ENCODE measurements at regions not wholly inside any gene's neighbourhood (a gene's known extent, or its start where the extent isn't known, plus 50 kb on each side); places are given as distances from the start of the nearest gene placed in this dataset.
"Not testable (repeated sequence)": the region's sequence is repeated elsewhere in the genome, so short reads cannot be mapped to it uniquely, and the experiment has no call there.

- DNase-seq = no peak
These were observed 212.4 kb downstream of the OPA1 start for GRCh38 chr3:193805448-193805847.

- no peak for DNase-seq
These were observed 215.3 kb downstream of the OPA1 start for GRCh38 chr3:193808317-193808716.

- no peak for DNase-seq
These were observed 216.1 kb downstream of the OPA1 start for GRCh38 chr3:193809106-193809505.

GRCh38 chr3:193812078-193812725 lies 219.2 kb downstream of the OPA1 start:
- no peak for DNase-seq

- no peak for DNase-seq
These were observed 219.9 kb downstream of the OPA1 start for GRCh38 chr3:193812791-193813500.

GRCh38 chr3:193813501-193813830 lies 220.5 kb downstream of the OPA1 start:
- DNase-seq = no peak

GRCh38 chr3:193814166-193814892 lies 221.3 kb downstream of the OPA1 start:
- no peak for DNase-seq

GRCh38 chr3:193815246-193816027 lies 222.4 kb downstream of the OPA1 start:
- no peak for DNase-seq

GRCh38 chr3:193816028-193816395 lies 223.0 kb downstream of the OPA1 start:
- no peak for DNase-seq

- no peak for DNase-seq
These were observed 223.8 kb downstream of the OPA1 start for GRCh38 chr3:193816656-193817311.

GRCh38 chr3:193819117-193820010 lies 226.4 kb downstream of the OPA1 start:
- no peak for DNase-seq

GRCh38 chr3:193821151-193821668 lies 228.2 kb downstream of the OPA1 start:
- no peak for DNase-seq

- DNase-seq = no peak
These were observed 229.6 kb downstream of the OPA1 start for GRCh38 chr3:193822492-193823212.

- DNase-seq = not testable (repeated sequence)
These were observed 230.2 kb downstream of the OPA1 start for GRCh38 chr3:193823213-193823605.

- DNase-seq = no peak
These were observed 231.4 kb downstream of the OPA1 start for GRCh38 chr3:193824365-193824764.

GRCh38 chr3:193825617-193826016 lies 232.6 kb downstream of the OPA1 start:
- DNase-seq = no peak

GRCh38 chr3:193826159-193826795 lies 233.3 kb downstream of the OPA1 start:
- DNase-seq = no peak

GRCh38 chr3:193827040-193827669 lies 234.1 kb downstream of the OPA1 start:
- DNase-seq = no peak

GRCh38 chr3:193827871-193828270 lies 234.9 kb downstream of the OPA1 start:
- DNase-seq = no peak

- no peak for DNase-seq
These were observed 235.5 kb downstream of the OPA1 start for GRCh38 chr3:193828477-193828876.

Data from stimulated activated CD4-positive, alpha-beta T cell treated with anti-CD3 and anti-CD28 coated beads, Interleukin-4, amount 100 ng/mL, for 24 hours (primary cell).